ENCODE measurements at regions not wholly inside any gene's neighbourhood (a gene's known extent, or its start where the extent isn't known, plus 50 kb on each side); places are given as distances from the start of the nearest gene placed in this dataset.

- no peak for TF ChIP-seq CTCF (IDR thresholded peaks at IDR 0.05; ENCODE audit: low read depth, low read length, missing control alignments)
- no peak overlapping the region for H3K4me3 ChIP-seq (ENCODE audit: low read depth, low read length)
- no peak for DNase-seq (ENCODE audit: low read depth)
Observed at GRCh38 chr7:47142867-47143175, 439.1 kb downstream of the TNS3 start.

- no peak for DNase-seq (ENCODE audit: low read depth)
- TF ChIP-seq CTCF (IDR thresholded peaks at IDR 0.05; ENCODE audit: low read depth, low read length, missing control alignments): no peak
- H3K4me3 ChIP-seq (ENCODE audit: low read depth, low read length): no peak overlapping the region
Observed at GRCh38 chr7:47142169-47142866, 439.6 kb downstream of the TNS3 start.

GRCh38 chr7:47132471-47132870 lies 449.4 kb downstream of the TNS3 start:
- DNase-seq (ENCODE audit: low read depth): no peak
- no peak overlapping the region for H3K4me3 ChIP-seq (ENCODE audit: low read depth, low read length)
- TF ChIP-seq CTCF (IDR thresholded peaks at IDR 0.05; ENCODE audit: low read depth, low read length, missing control alignments): no peak

- no peak for DNase-seq (ENCODE audit: low read depth)
- no peak for TF ChIP-seq CTCF (IDR thresholded peaks at IDR 0.05; ENCODE audit: low read depth, low read length, missing control alignments)
Observed at GRCh38 chr7:47128700-47129099, 453.2 kb downstream of the TNS3 start.

GRCh38 chr7:47125529-47125928 lies 456.4 kb downstream of the TNS3 start:
- TF ChIP-seq CTCF (IDR thresholded peaks at IDR 0.05; ENCODE audit: low read depth, low read length, missing control alignments): no peak
- no peak overlapping the region for H3K4me3 ChIP-seq (ENCODE audit: low read depth, low read length)

More at GRCh38 chr7:47128700-47129099, 453.2 kb downstream of the TNS3 start:
- H3K4me3 ChIP-seq (ENCODE audit: low read depth, low read length): no peak overlapping the region

GRCh38 chr7:47119261-47119865 lies 462.5 kb downstream of the TNS3 start:
- DNase-seq (ENCODE audit: low read depth): no peak
- TF ChIP-seq CTCF (IDR thresholded peaks at IDR 0.05; ENCODE audit: low read depth, low read length, missing control alignments): no peak
- no peak overlapping the region for H3K4me3 ChIP-seq (ENCODE audit: low read depth, low read length)

More at GRCh38 chr7:47125529-47125928, 456.4 kb downstream of the TNS3 start:
- DNase-seq (ENCODE audit: low read depth): no peak

GRCh38 chr7:47104206-47104549 lies 477.7 kb downstream of the TNS3 start:
- DNase-seq (ENCODE audit: low read depth): no peak
- H3K4me3 ChIP-seq (ENCODE audit: low read depth, low read length): no peak overlapping the region
- no peak for TF ChIP-seq CTCF (IDR thresholded peaks at IDR 0.05; ENCODE audit: low read depth, low read length, missing control alignments)
